ENCODE measurements at regions not wholly inside any gene's neighbourhood (a gene's known extent, or its start where the extent isn't known, plus 50 kb on each side); places are given as distances from the start of the nearest gene placed in this dataset.

- no peaks in the 10 kb centered on the region for H3K27me3 ChIP-seq (ENCODE audit: control insufficient read depth, insufficient read depth, low read length)
- no peaks in the 10 kb centered on the region for H3K9me3 ChIP-seq (ENCODE audit: control insufficient read depth, low read depth, low read length)
- no peak overlapping the region for H3K27ac ChIP-seq (ENCODE audit: low read length)
- no peak for DNase-seq
- no peaks in the 10 kb centered on the region for H3K4me1 ChIP-seq (ENCODE audit: control insufficient read depth, insufficient read depth, low read length)
- 73% methylated on average over 2 of the region's 9 CpGs for WGBS (ENCODE audit: insufficient coverage, low lambda C conversion rate)
- H3K4me3 ChIP-seq (ENCODE audit: low read length): no peak overlapping the region
- no peaks in the 10 kb centered on the region for H3K36me3 ChIP-seq (ENCODE audit: control insufficient read depth, insufficient read depth, low read length)
Observed at GRCh38 chr5:38071831-38072694, 186.3 kb upstream of the EGFLAM start.

- Histone ChIP-seq H3K9me3 (ENCODE audit: control insufficient read depth, low read depth, low read length) (no peaks in the 10 kb centered on the region), H3K36me3 (ENCODE audit: control insufficient read depth, insufficient read depth, low read length) (no peaks in the 10 kb centered on the region), H3K4me3 (ENCODE audit: low read length) (no peak overlapping the region), H3K27me3 (ENCODE audit: control insufficient read depth, insufficient read depth, low read length) (no peaks in the 10 kb centered on the region), H3K4me1 (ENCODE audit: control insufficient read depth, insufficient read depth, low read length) (no peaks in the 10 kb centered on the region), H3K27ac (ENCODE audit: low read length) (no peak overlapping the region)
- DNase-seq: no peak
- WGBS (ENCODE audit: insufficient coverage, low lambda C conversion rate): no CpG with 5 or more reads among the region's 6 CpGs
Observed at GRCh38 chr5:38070304-38070950, 187.9 kb upstream of the EGFLAM start.

GRCh38 chr5:38069360-38069759, 189.0 kb upstream of the EGFLAM start:
- Histone ChIP-seq H3K4me3 (ENCODE audit: low read length) (no peak overlapping the region), H3K27me3 (ENCODE audit: control insufficient read depth, insufficient read depth, low read length) (no peaks in the 10 kb centered on the region), H3K4me1 (ENCODE audit: control insufficient read depth, insufficient read depth, low read length) (no peaks in the 10 kb centered on the region), H3K9me3 (ENCODE audit: control insufficient read depth, low read depth, low read length) (no peaks in the 10 kb centered on the region), H3K36me3 (ENCODE audit: control insufficient read depth, insufficient read depth, low read length) (no peaks in the 10 kb centered on the region), H3K27ac (ENCODE audit: low read length) (no peak overlapping the region)
- no peak for DNase-seq
- 57% methylated on average over 1 of the region's 3 CpGs for WGBS (ENCODE audit: insufficient coverage, low lambda C conversion rate)

GRCh38 chr5:38060354-38060753, 198.0 kb upstream of the EGFLAM start:
- no peaks in the 10 kb centered on the region for H3K36me3 ChIP-seq (ENCODE audit: control insufficient read depth, insufficient read depth, low read length)
- no peaks in the 10 kb centered on the region for H3K27me3 ChIP-seq (ENCODE audit: control insufficient read depth, insufficient read depth, low read length)
- H3K4me1 ChIP-seq (ENCODE audit: control insufficient read depth, insufficient read depth, low read length): no peaks in the 10 kb centered on the region
- H3K27ac ChIP-seq (ENCODE audit: low read length): no peak overlapping the region
- no peaks in the 10 kb centered on the region for H3K9me3 ChIP-seq (ENCODE audit: control insufficient read depth, low read depth, low read length)
- DNase-seq: peak; percentile 11 to 13
- no peak overlapping the region for H3K4me3 ChIP-seq (ENCODE audit: low read length)
- WGBS (ENCODE audit: insufficient coverage, low lambda C conversion rate): 57% methylated on average over 2 of the region's 2 CpGs

- Histone ChIP-seq H3K27ac (ENCODE audit: low read length) (peak overlapping the region; percentile 51), H3K4me3 (ENCODE audit: low read length) (no peak overlapping the region), H3K36me3 (ENCODE audit: control insufficient read depth, insufficient read depth, low read length) (no peaks in the 10 kb centered on the region), H3K27me3 (ENCODE audit: control insufficient read depth, insufficient read depth, low read length) (no peaks in the 10 kb centered on the region), H3K4me1 (ENCODE audit: control insufficient read depth, insufficient read depth, low read length) (no peaks in the 10 kb centered on the region), H3K9me3 (ENCODE audit: control insufficient read depth, low read depth, low read length) (no peaks in the 10 kb centered on the region)
- WGBS (ENCODE audit: insufficient coverage, low lambda C conversion rate): 100% methylated on average over 1 of the region's 6 CpGs
- DNase-seq: no peak
Observed at GRCh38 chr5:38059876-38060275, 198.5 kb upstream of the EGFLAM start.

GRCh38 chr5:38051711-38052511, 206.4 kb upstream of the EGFLAM start:
- no peaks in the 10 kb centered on the region for H3K4me1 ChIP-seq (ENCODE audit: control insufficient read depth, insufficient read depth, low read length)
- WGBS (ENCODE audit: insufficient coverage, low lambda C conversion rate): 92% methylated on average over 2 of the region's 12 CpGs
- H3K27ac ChIP-seq (ENCODE audit: low read length): no peak overlapping the region
- no peak for DNase-seq
- no peak overlapping the region for H3K4me3 ChIP-seq (ENCODE audit: low read length)
- H3K36me3 ChIP-seq (ENCODE audit: control insufficient read depth, insufficient read depth, low read length): no peaks in the 10 kb centered on the region
- H3K9me3 ChIP-seq (ENCODE audit: control insufficient read depth, low read depth, low read length): no peaks in the 10 kb centered on the region
- H3K27me3 ChIP-seq (ENCODE audit: control insufficient read depth, insufficient read depth, low read length): peaks cover 3% of the 10 kb centered on the region

GRCh38 chr5:38048400-38048799, 208.6 kb upstream of the GDNF start:
- Histone ChIP-seq H3K4me3 (ENCODE audit: low read length) (no peak overlapping the region), H3K36me3 (ENCODE audit: control insufficient read depth, insufficient read depth, low read length) (no peaks in the 10 kb centered on the region), H3K9me3 (ENCODE audit: control insufficient read depth, low read depth, low read length) (no peaks in the 10 kb centered on the region), H3K27ac (ENCODE audit: low read length) (no peak overlapping the region), H3K4me1 (ENCODE audit: control insufficient read depth, insufficient read depth, low read length) (no peaks in the 10 kb centered on the region), H3K27me3 (ENCODE audit: control insufficient read depth, insufficient read depth, low read length) (peaks cover 3% of the 10 kb centered on the region)
- no CpG with 5 or more reads among the region's 3 CpGs for WGBS (ENCODE audit: insufficient coverage, low lambda C conversion rate)
- no peak for DNase-seq

- Histone ChIP-seq H3K36me3 (ENCODE audit: control insufficient read depth, insufficient read depth, low read length) (no peaks in the 10 kb centered on the region), H3K4me1 (ENCODE audit: control insufficient read depth, insufficient read depth, low read length) (no peaks in the 10 kb centered on the region), H3K9me3 (ENCODE audit: control insufficient read depth, low read depth, low read length) (no peaks in the 10 kb centered on the region), H3K27ac (ENCODE audit: low read length) (no peak overlapping the region), H3K27me3 (ENCODE audit: control insufficient read depth, insufficient read depth, low read length) (peaks cover 3% of the 10 kb centered on the region), H3K4me3 (ENCODE audit: low read length) (no peak overlapping the region)
- no peak for DNase-seq
- no CpG with 5 or more reads among the region's 7 CpGs for WGBS (ENCODE audit: insufficient coverage, low lambda C conversion rate)
Observed at GRCh38 chr5:38046103-38046502, 206.3 kb upstream of the GDNF start.

GRCh38 chr5:38045446-38045845, 205.6 kb upstream of the GDNF start:
- Histone ChIP-seq H3K4me3 (ENCODE audit: low read length) (no peak overlapping the region), H3K4me1 (ENCODE audit: control insufficient read depth, insufficient read depth, low read length) (no peaks in the 10 kb centered on the region), H3K36me3 (ENCODE audit: control insufficient read depth, insufficient read depth, low read length) (no peaks in the 10 kb centered on the region), H3K27ac (ENCODE audit: low read length) (no peak overlapping the region), H3K9me3 (ENCODE audit: control insufficient read depth, low read depth, low read length) (no peaks in the 10 kb centered on the region), H3K27me3 (ENCODE audit: control insufficient read depth, insufficient read depth, low read length) (peaks cover 7% of the 10 kb centered on the region)
- DNase-seq: no peak
- WGBS (ENCODE audit: insufficient coverage, low lambda C conversion rate): no CpG with 5 or more reads among the region's 1 CpG

GRCh38 chr5:38039826-38040225, 200.0 kb upstream of the GDNF start:
- Histone ChIP-seq H3K4me1 (ENCODE audit: control insufficient read depth, insufficient read depth, low read length) (no peaks in the 10 kb centered on the region), H3K27ac (ENCODE audit: low read length) (no peak overlapping the region), H3K27me3 (ENCODE audit: control insufficient read depth, insufficient read depth, low read length) (peaks cover 4% of the 10 kb centered on the region), H3K36me3 (ENCODE audit: control insufficient read depth, insufficient read depth, low read length) (no peaks in the 10 kb centered on the region), H3K4me3 (ENCODE audit: low read length) (no peak overlapping the region), H3K9me3 (ENCODE audit: control insufficient read depth, low read depth, low read length) (no peaks in the 10 kb centered on the region)
- WGBS (ENCODE audit: insufficient coverage, low lambda C conversion rate): no CpG with 5 or more reads among the region's 3 CpGs
- no peak for DNase-seq
